Panc1 (cell line): ENCODE measurements at regions not wholly inside any gene's neighbourhood (a gene's known extent, or its start where the extent isn't known, plus 50 kb on each side); places are given as distances from the start of the nearest gene placed in this dataset.

Experiments used
- ATAC-seq: fragments of 200-7000 bp; cut with Tn5 transposase; 2 replicates; pipeline ENCODE4 v1.9.1; 2020; ENCODE audit warnings: mild to moderate bottlenecking, moderate library complexity
- BruUV-seq: library from RNA; stranded (reverse); fragments of 400-500 nt; replicated peaks from 2 replicates; lab custom pipeline; 2021; lab: Mats Ljungman, UMichigan
- CTCF ChIA-PET: fragments of 300-600 bp; sonication (Branson Sonifier 250); formaldehyde crosslinking; loops from one replicate; lab custom pipeline; 2022; ENCODE audit warnings: antibody characterized with exemption; lab: Charles Lee
- POLR2A ChIA-PET: fragments of 300-600 bp; sonication (Branson Sonifier 250); formaldehyde crosslinking; loops from one replicate; lab custom pipeline; 2022; ENCODE audit warnings: antibody characterized with exemption; lab: Charles Lee
- DNase-seq: peaks from one replicate; pipeline ENCODE4 v3.0.0-alpha.2; 2010; ENCODE audit warnings: low read depth, low spot score
- H3K27ac ChIP-seq: 2 replicates; pipeline ENCODE4 v1.5.1; 2011; ENCODE audit warnings: mild to moderate bottlenecking, low read length, inconsistent platforms
- H3K27me3 ChIP-seq: fragments of 200-500 bp; sonication (Bioruptor generic); 2 replicates; pipeline ENCODE4 v1.6.0; 2014; ENCODE audit warnings: low read length, inconsistent platforms; ENCODE audit not compliant: control insufficient read depth, insufficient read depth
- H3K36me3 ChIP-seq: fragments of 200-500 bp; sonication (Bioruptor generic); 2 replicates; pipeline ENCODE4 v1.5.1; 2014; ENCODE audit warnings: inconsistent platforms, mild to moderate bottlenecking, low read length, moderate library complexity; ENCODE audit not compliant: control insufficient read depth, insufficient read depth
- H3K4me1 ChIP-seq: 2 replicates; pipeline ENCODE4 v1.5.1; 2011; ENCODE audit warnings: inconsistent platforms, mild to moderate bottlenecking, low read length, moderate library complexity; ENCODE audit not compliant: control insufficient read depth, insufficient read depth
- H3K4me3 ChIP-seq, 2 experiments: 2 replicates each; pipeline ENCODE4 v1.5.1; 2011 to 2012; ENCODE audit warnings: low read depth in 2 of 2, low read length in 2 of 2, mild to moderate bottlenecking in 2 of 2, inconsistent platforms in 1 of 2, moderate library complexity in 1 of 2
- H3K9me3 ChIP-seq: fragments of 200-500 bp; sonication (Bioruptor generic); 2 replicates; pipeline ENCODE4 v1.5.1; 2014; ENCODE audit warnings: low read depth, mild to moderate bottlenecking, inconsistent platforms, low read length, moderate library complexity; ENCODE audit not compliant: control insufficient read depth, insufficient read depth
- CTCF ChIP-seq: fragments of 450-650 bp; IDR thresholded peaks from 2 replicates; pipeline ENCODE4 v1.5.1; 2017; ENCODE audit warnings: mild to moderate bottlenecking
- POLR2AphosphoS5 ChIP-seq: IDR thresholded peaks from 2 replicates; pipeline ENCODE4 v1.6.1; 2012; ENCODE audit warnings: mild to moderate bottlenecking, low read depth, low read length, moderate library complexity
- SIN3A ChIP-seq: IDR thresholded peaks from 2 replicates; pipeline ENCODE4 v1.6.1; 2012; ENCODE audit warnings: low read depth, mild to moderate bottlenecking, low read length, moderate library complexity, borderline replicate concordance; ENCODE audit not compliant: insufficient read depth
- TCF7L2 ChIP-seq: IDR thresholded peaks from 2 replicates; pipeline ENCODE4 v1.6.1; 2011; ENCODE audit warnings: mild to moderate bottlenecking, low read depth, low read length, inconsistent platforms
- in situ Hi-C: cut with HindIII; loops from 2 replicates; pipeline ENCODE4 v1.10.0; 2016; ENCODE audit warnings: low sequenced_read_pairs, low pct_unique_long_range_greater_than_20kb
- intact Hi-C: fragments of 100-400 bp; cut with micrococcal nuclease; formaldehyde crosslinking; loops from one replicate; pipeline ENCODE4 v1.10.0; 2022; ENCODE audit not compliant: unreplicated experiment
- TF ChIP-seq, protein P1 (sequence below), 2 experiments: IDR thresholded peaks; 2 replicates each; pipeline ENCODE4 v1.6.1; 2011 to 2012; ENCODE audit warnings: low read depth in 2 of 2, control low read depth in 1 of 2, low read length in 1 of 2, mild to moderate bottlenecking in 1 of 2, moderate library complexity in 1 of 2; ENCODE audit not compliant: insufficient read depth in 1 of 2

- Histone ChIP-seq H3K27me3 (no peaks in the 10 kb centered on the region), H3K9me3 (no peaks in the 10 kb centered on the region), H3K4me3 (no peak overlapping the region), H3K27ac (no peak overlapping the region), H3K4me1 (no peaks in the 10 kb centered on the region), H3K36me3 (no peaks in the 10 kb centered on the region)
- CTCF ChIA-PET, result no interaction called here
- no TSS peak for BruUV-seq
- POLR2A ChIA-PET, result no interaction called here
- no peak for DNase-seq
- ATAC-seq, result no peak
- in situ Hi-C loops (no loop called here), intact Hi-C loops (no loop called here)
- TF ChIP-seq TCF7L2 (no peak), POLR2AphosphoS5 (no peak), CTCF (no peak), SIN3A (no peak)
- TF ChIP-seq, protein P1, sequence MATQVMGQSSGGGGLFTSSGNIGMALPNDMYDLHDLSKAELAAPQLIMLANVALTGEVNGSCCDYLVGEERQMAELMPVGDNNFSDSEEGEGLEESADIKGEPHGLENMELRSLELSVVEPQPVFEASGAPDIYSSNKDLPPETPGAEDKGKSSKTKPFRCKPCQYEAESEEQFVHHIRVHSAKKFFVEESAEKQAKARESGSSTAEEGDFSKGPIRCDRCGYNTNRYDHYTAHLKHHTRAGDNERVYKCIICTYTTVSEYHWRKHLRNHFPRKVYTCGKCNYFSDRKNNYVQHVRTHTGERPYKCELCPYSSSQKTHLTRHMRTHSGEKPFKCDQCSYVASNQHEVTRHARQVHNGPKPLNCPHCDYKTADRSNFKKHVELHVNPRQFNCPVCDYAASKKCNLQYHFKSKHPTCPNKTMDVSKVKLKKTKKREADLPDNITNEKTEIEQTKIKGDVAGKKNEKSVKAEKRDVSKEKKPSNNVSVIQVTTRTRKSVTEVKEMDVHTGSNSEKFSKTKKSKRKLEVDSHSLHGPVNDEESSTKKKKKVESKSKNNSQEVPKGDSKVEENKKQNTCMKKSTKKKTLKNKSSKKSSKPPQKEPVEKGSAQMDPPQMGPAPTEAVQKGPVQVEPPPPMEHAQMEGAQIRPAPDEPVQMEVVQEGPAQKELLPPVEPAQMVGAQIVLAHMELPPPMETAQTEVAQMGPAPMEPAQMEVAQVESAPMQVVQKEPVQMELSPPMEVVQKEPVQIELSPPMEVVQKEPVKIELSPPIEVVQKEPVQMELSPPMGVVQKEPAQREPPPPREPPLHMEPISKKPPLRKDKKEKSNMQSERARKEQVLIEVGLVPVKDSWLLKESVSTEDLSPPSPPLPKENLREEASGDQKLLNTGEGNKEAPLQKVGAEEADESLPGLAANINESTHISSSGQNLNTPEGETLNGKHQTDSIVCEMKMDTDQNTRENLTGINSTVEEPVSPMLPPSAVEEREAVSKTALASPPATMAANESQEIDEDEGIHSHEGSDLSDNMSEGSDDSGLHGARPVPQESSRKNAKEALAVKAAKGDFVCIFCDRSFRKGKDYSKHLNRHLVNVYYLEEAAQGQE (IDR thresholded peaks at IDR 0.05; ENCODE audit: insufficient read depth in 1 of 2, low read depth in 2 of 2, low read length in 1 of 2), result no peak
Observed at GRCh38 chr7:123271856-123272255, 72.1 kb upstream of the SLC13A1 start.

- TF ChIP-seq CTCF (no peak), TCF7L2 (no peak), SIN3A (no peak), POLR2AphosphoS5 (no peak)
- TF ChIP-seq, protein P1 (IDR thresholded peaks at IDR 0.05; ENCODE audit: insufficient read depth in 1 of 2, low read depth in 2 of 2, low read length in 1 of 2), result no peak
- Histone ChIP-seq H3K9me3 (no peaks in the 10 kb centered on the region), H3K4me3 (no peak overlapping the region), H3K27ac (no peak overlapping the region), H3K36me3 (no peaks in the 10 kb centered on the region), H3K4me1 (no peaks in the 10 kb centered on the region), H3K27me3 (no peaks in the 10 kb centered on the region)
- in situ Hi-C loops, result no loop called here
- ATAC-seq (no peak), DNase-seq (no peak)
- CTCF ChIA-PET, result no interaction called here
- intact Hi-C loops, result no loop called here
- BruUV-seq, result no TSS peak
- POLR2A ChIA-PET, result no interaction called here
Observed at GRCh38 chr7:123271231-123271630, 71.5 kb upstream of the SLC13A1 start.
